OCI-LY1 (cell line): ENCODE measurements at regions not wholly inside any gene's neighbourhood (a gene's known extent, or its start where the extent isn't known, plus 50 kb on each side); places are given as distances from the start of the nearest gene placed in this dataset.

ENCODE experiments used
- H2AFZ ChIP-seq: fragments of 200-600 bp; sonication (generic), shearing (Covaris generic); 2 replicates; pipeline ENCODE4 v1.6.0; 2014; ENCODE audit warnings: antibody characterized with exemption, mild to moderate bottlenecking, low read length
- H3F3A ChIP-seq: fragments of 200-600 bp; sonication (generic), shearing (Covaris generic); 2 replicates; pipeline ENCODE4 v1.6.0; 2014; ENCODE audit warnings: mild to moderate bottlenecking, antibody characterized with exemption, low read length, moderate library complexity; ENCODE audit not compliant: insufficient read depth
- H3K27ac ChIP-seq: fragments of 200-600 bp; sonication (generic); 2 replicates; pipeline ENCODE4 v1.5.1; 2014; ENCODE audit warnings: low read length, mixed run types, mild to moderate bottlenecking, low read depth; ENCODE audit not compliant: poor library complexity, severe bottlenecking
- H3K27me3 ChIP-seq: fragments of 200-600 bp; sonication (generic); 2 replicates; pipeline ENCODE4 v1.6.0; 2014; ENCODE audit warnings: antibody characterized with exemption, mild to moderate bottlenecking, low read length, moderate library complexity; ENCODE audit not compliant: insufficient read depth
- H3K36me3 ChIP-seq: fragments of 200-600 bp; sonication (generic); 2 replicates; pipeline ENCODE4 v1.6.1; 2014; ENCODE audit warnings: mild to moderate bottlenecking, antibody characterized with exemption, low read length, moderate library complexity, mixed read lengths; ENCODE audit not compliant: insufficient read depth
- H3K4me1 ChIP-seq: fragments of 200-600 bp; sonication (generic); 2 replicates; pipeline ENCODE4 v1.5.1; 2014; ENCODE audit warnings: mild to moderate bottlenecking, low read length, moderate library complexity; ENCODE audit not compliant: insufficient read depth, severe bottlenecking
- H3K4me2 ChIP-seq: fragments of 200-600 bp; sonication (generic), shearing (Covaris generic); 2 replicates; pipeline ENCODE4 v1.6.1; 2014; ENCODE audit warnings: low read length
- H3K4me3 ChIP-seq: fragments of 200-600 bp; sonication (generic); 2 replicates; pipeline ENCODE4 v1.5.1; 2014; ENCODE audit warnings: low read length, low read depth, mild to moderate bottlenecking, mixed read lengths; ENCODE audit not compliant: poor library complexity, severe bottlenecking
- H3K79me2 ChIP-seq: fragments of 200-600 bp; shearing (Covaris generic); 2 replicates; pipeline ENCODE4 v1.6.1; 2016; ENCODE audit warnings: mixed run types, low read length, mixed read lengths; ENCODE audit not compliant: insufficient read depth
- H3K9ac ChIP-seq: fragments of 200-600 bp; sonication (generic), shearing (Covaris generic); 2 replicates; pipeline ENCODE4 v1.6.1; 2014; ENCODE audit warnings: mild to moderate bottlenecking, low read length, mixed read lengths
- H3K9me2 ChIP-seq: fragments of 200-600 bp; sonication (generic), shearing (Covaris generic); 2 replicates; pipeline ENCODE4 v1.6.1; 2014; ENCODE audit warnings: low read depth, mild to moderate bottlenecking, low read length, mixed read lengths
- H3K9me3 ChIP-seq: fragments of 200-600 bp; shearing (Covaris generic); 2 replicates; pipeline ENCODE4 v1.6.1; 2014; ENCODE audit warnings: low read length, mixed read lengths
- H4K20me1 ChIP-seq: fragments of 200-600 bp; sonication (generic), shearing (Covaris generic); 2 replicates; pipeline ENCODE4 v1.6.0; 2016; ENCODE audit warnings: mild to moderate bottlenecking, low read length; ENCODE audit not compliant: insufficient read depth
- CTCF ChIP-seq: fragments of 200-600 bp; sonication (generic), shearing (Covaris generic); IDR thresholded peaks from 2 replicates; pipeline ENCODE4 v1.5.1; 2017; ENCODE audit warnings: mild to moderate bottlenecking, antibody characterized with exemption, low read length, moderate library complexity, mixed read lengths
- EZH2 ChIP-seq: fragments of 200-600 bp; sonication (generic), shearing (Covaris generic); IDR thresholded peaks from 2 replicates; pipeline ENCODE4 v1.8.0; 2017; ENCODE audit warnings: borderline replicate concordance, mixed run types, mild to moderate bottlenecking, antibody characterized with exemption, low read length, moderate library complexity, mixed read lengths

- H3K9ac ChIP-seq, result no peak overlapping the region
- H3K9me3 ChIP-seq, result no peaks in the 10 kb centered on the region
- no peak overlapping the region for H3K4me3 ChIP-seq
- H3K9me2 ChIP-seq, result no peaks in the 10 kb centered on the region
- H3K27ac ChIP-seq, result no peak overlapping the region
- no peaks in the 10 kb centered on the region for H3F3A ChIP-seq
- peaks cover 22% of the 10 kb centered on the region for H3K4me1 ChIP-seq
- TF ChIP-seq EZH2 (no peak), CTCF (no peak)
- no peaks in the 10 kb centered on the region for H3K27me3 ChIP-seq
- H3K79me2 ChIP-seq, result no peaks in the 10 kb centered on the region
- H2AFZ ChIP-seq, result no peak overlapping the region
- no peak overlapping the region for H3K4me2 ChIP-seq
- no peaks in the 10 kb centered on the region for H3K36me3 ChIP-seq
- no peaks in the 10 kb centered on the region for H4K20me1 ChIP-seq
These were observed 124.3 kb upstream of the MCHR2 start for GRCh38 chr6:100118301-100118700.

- Histone ChIP-seq H3K9ac (no peak overlapping the region), H3F3A (no peaks in the 10 kb centered on the region), H3K27me3 (no peaks in the 10 kb centered on the region), H3K9me3 (no peaks in the 10 kb centered on the region), H3K27ac (no peak overlapping the region), H3K36me3 (no peaks in the 10 kb centered on the region), H2AFZ (peak overlapping the region; percentile 21; the same call in 1 of the 2 replicates), H3K79me2 (no peaks in the 10 kb centered on the region), H3K9me2 (no peaks in the 10 kb centered on the region), H3K4me1 (peaks cover 22% of the 10 kb centered on the region), H3K4me2 (no peak overlapping the region), H3K4me3 (no peak overlapping the region), H4K20me1 (no peaks in the 10 kb centered on the region)
- TF ChIP-seq CTCF, result no peak
- no peak for TF ChIP-seq EZH2
These were observed 123.7 kb upstream of the MCHR2 start for GRCh38 chr6:100117680-100118079.

GRCh38 chr6:100116411-100117194 lies 122.6 kb upstream of the MCHR2 start:
- H2AFZ ChIP-seq, result no peak overlapping the region

More at GRCh38 chr6:100116411-100117194, 122.6 kb upstream of the MCHR2 start:
- no peaks in the 10 kb centered on the region for H3K36me3 ChIP-seq
- TF ChIP-seq EZH2 (no peak), CTCF (peak; percentile 83)
- H3K79me2 ChIP-seq, result no peaks in the 10 kb centered on the region
- no peaks in the 10 kb centered on the region for H3K9me3 ChIP-seq
- H3K9ac ChIP-seq, result no peak overlapping the region
- no peak overlapping the region for H3K27ac ChIP-seq
- no peak overlapping the region for H3K4me3 ChIP-seq
- no peaks in the 10 kb centered on the region for H3F3A ChIP-seq
- H3K9me2 ChIP-seq, result no peaks in the 10 kb centered on the region
- no peaks in the 10 kb centered on the region for H4K20me1 ChIP-seq
- H3K4me2 ChIP-seq, result no peak overlapping the region
- no peaks in the 10 kb centered on the region for H3K27me3 ChIP-seq
- H3K4me1 ChIP-seq, result peaks cover 22% of the 10 kb centered on the region
